ENCODE measurements at regions not wholly inside any gene's neighbourhood (a gene's known extent, or its start where the extent isn't known, plus 50 kb on each side); places are given as distances from the start of the nearest gene placed in this dataset.

- no peaks in the 10 kb centered on the region for H3K27me3 ChIP-seq
- DNase-seq (ENCODE audit: extremely low spot score in 2 of 2): no peak
- peaks cover 16% of the 10 kb centered on the region for H3K4me1 ChIP-seq
- H3K4me3 ChIP-seq: no peak overlapping the region
- H3K27ac ChIP-seq: no peak overlapping the region
- TF ChIP-seq POLR2A (IDR thresholded peaks at IDR 0.05) (no peak), POLR2AphosphoS5 (IDR thresholded peaks at IDR 0.05; ENCODE audit: insufficient read depth in 1 of 2, low read depth in 1 of 2) (no peak), CTCF (IDR thresholded peaks at IDR 0.05) (no peak)
- intact Hi-C loops (cut with DNase I): no loop called here
- no peaks in the 10 kb centered on the region for H3K9me3 ChIP-seq
- H3K36me3 ChIP-seq: no peaks in the 10 kb centered on the region
Observed at GRCh38 chr7:46286957-46287356, 365.9 kb upstream of the IGFBP3 start.

GRCh38 chr7:46286356-46286755, 365.3 kb upstream of the IGFBP3 start:
- H3K9me3 ChIP-seq: no peaks in the 10 kb centered on the region
- no peaks in the 10 kb centered on the region for H3K36me3 ChIP-seq
- intact Hi-C loops (cut with DNase I): no loop called here
- TF ChIP-seq POLR2AphosphoS5 (IDR thresholded peaks at IDR 0.05; ENCODE audit: insufficient read depth in 1 of 2, low read depth in 1 of 2) (peak in 1 of 2 donors; percentile 49), POLR2A (IDR thresholded peaks at IDR 0.05) (no peak)
- no peak overlapping the region for H3K27ac ChIP-seq
- peaks cover 14% of the 10 kb centered on the region for H3K4me1 ChIP-seq
- no peaks in the 10 kb centered on the region for H3K27me3 ChIP-seq
- no peak overlapping the region for H3K4me3 ChIP-seq
- DNase-seq (ENCODE audit: extremely low spot score in 2 of 2): no peak

- H3K4me1 ChIP-seq: peaks cover 10% of the 10 kb centered on the region
- H3K9me3 ChIP-seq: no peaks in the 10 kb centered on the region
- no peak overlapping the region for H3K27ac ChIP-seq
- no peaks in the 10 kb centered on the region for H3K36me3 ChIP-seq
- no peak for DNase-seq (ENCODE audit: extremely low spot score in 2 of 2)
- TF ChIP-seq POLR2AphosphoS5 (IDR thresholded peaks at IDR 0.05; ENCODE audit: insufficient read depth in 1 of 2, low read depth in 1 of 2): no peak
- no peak for TF ChIP-seq CTCF (IDR thresholded peaks at IDR 0.05)
- TF ChIP-seq POLR2A (IDR thresholded peaks at IDR 0.05): no peak
- no peak overlapping the region for H3K4me3 ChIP-seq
- no peaks in the 10 kb centered on the region for H3K27me3 ChIP-seq
- intact Hi-C loops (cut with DNase I): no loop called here
Observed at GRCh38 chr7:46285878-46286277, 364.8 kb upstream of the IGFBP3 start.

GRCh38 chr7:46283852-46284251, 362.8 kb upstream of the IGFBP3 start:
- intact Hi-C loops (cut with DNase I): no loop called here
- no peak overlapping the region for H3K4me3 ChIP-seq
- no peaks in the 10 kb centered on the region for H3K4me1 ChIP-seq
- no peak for DNase-seq (ENCODE audit: extremely low spot score in 2 of 2)
- no peaks in the 10 kb centered on the region for H3K27me3 ChIP-seq
- H3K36me3 ChIP-seq: no peaks in the 10 kb centered on the region
- no peaks in the 10 kb centered on the region for H3K9me3 ChIP-seq
- H3K27ac ChIP-seq: no peak overlapping the region
- TF ChIP-seq POLR2AphosphoS5 (IDR thresholded peaks at IDR 0.05; ENCODE audit: insufficient read depth in 1 of 2, low read depth in 1 of 2) (no peak), POLR2A (IDR thresholded peaks at IDR 0.05) (no peak), CTCF (IDR thresholded peaks at IDR 0.05) (no peak)

GRCh38 chr7:46282155-46282554, 361.1 kb upstream of the IGFBP3 start:
- no peaks in the 10 kb centered on the region for H3K36me3 ChIP-seq
- no peaks in the 10 kb centered on the region for H3K9me3 ChIP-seq
- no peak overlapping the region for H3K4me3 ChIP-seq
- H3K4me1 ChIP-seq: no peaks in the 10 kb centered on the region
- intact Hi-C loops (cut with DNase I): no loop called here
- DNase-seq (ENCODE audit: extremely low spot score in 2 of 2): no peak
- TF ChIP-seq POLR2A (IDR thresholded peaks at IDR 0.05): no peak
- no peak for TF ChIP-seq POLR2AphosphoS5 (IDR thresholded peaks at IDR 0.05; ENCODE audit: insufficient read depth in 1 of 2, low read depth in 1 of 2)
- TF ChIP-seq CTCF (IDR thresholded peaks at IDR 0.05): no peak
- H3K27ac ChIP-seq: no peak overlapping the region
- no peaks in the 10 kb centered on the region for H3K27me3 ChIP-seq

GRCh38 chr7:46281071-46281470, 360.0 kb upstream of the IGFBP3 start:
- Histone ChIP-seq H3K36me3 (no peaks in the 10 kb centered on the region), H3K27me3 (no peaks in the 10 kb centered on the region), H3K9me3 (no peaks in the 10 kb centered on the region), H3K4me3 (no peak overlapping the region), H3K4me1 (no peaks in the 10 kb centered on the region), H3K27ac (no peak overlapping the region)
- no peak for DNase-seq (ENCODE audit: extremely low spot score in 2 of 2)
- TF ChIP-seq POLR2A (IDR thresholded peaks at IDR 0.05): no peak
- no peak for TF ChIP-seq CTCF (IDR thresholded peaks at IDR 0.05)
- peak in 1 of 2 donors; percentile 33 for TF ChIP-seq POLR2AphosphoS5 (IDR thresholded peaks at IDR 0.05; ENCODE audit: insufficient read depth in 1 of 2, low read depth in 1 of 2)
- intact Hi-C loops (cut with DNase I): no loop called here
